HEK293 (cell line): ENCODE measurements at regions not wholly inside any gene's neighbourhood (a gene's known extent, or its start where the extent isn't known, plus 50 kb on each side); places are given as distances from the start of the nearest gene placed in this dataset.

Experiments
- CTCF ChIA-PET: fragments of 350-600 bp; formaldehyde crosslinking; extraction: SDS; loops from one replicate; lab custom pipeline; 2021; ENCODE audit warnings: antibody characterized with exemption; lab: Yijun Ruan, JAX
- POLR2A ChIA-PET: fragments of 300-600 bp; formaldehyde crosslinking; extraction: SDS; loops from one replicate; lab custom pipeline; 2020; ENCODE audit warnings: antibody characterized with exemption, inconsistent platforms; lab: Yijun Ruan, JAX
- H3K27ac ChIP-seq: fragments of 200-500 bp; sonication (Bioruptor generic); 2 replicates; pipeline ENCODE4 v1.5.1; 2014; ENCODE audit warnings: low read depth, low read length, control low read depth, inconsistent platforms; ENCODE audit errors: extremely low read depth
- H3K36me3 ChIP-seq, 2 experiments: fragments of 200-500 bp in 1 of 2; sonication (Bioruptor generic) in 1 of 2; 1 replicate in 1 of 2; 2 replicates in 1 of 2; pipeline ENCODE4 v1.5.1; 2014 to 2017; ENCODE audit warnings: inconsistent platforms in 2 of 2, low read length in 2 of 2; ENCODE audit not compliant: control insufficient read depth in 2 of 2, insufficient read depth in 1 of 2
- H3K4me1 ChIP-seq: fragments of 200-500 bp; sonication (Bioruptor generic); 2 replicates; pipeline ENCODE4 v1.5.1; 2014; ENCODE audit warnings: mild to moderate bottlenecking, low read length, inconsistent platforms; ENCODE audit not compliant: control insufficient read depth, insufficient read depth
- H3K4me3 ChIP-seq: 2 replicates; pipeline ENCODE4 v1.5.1; 2011; ENCODE audit warnings: low read depth, mild to moderate bottlenecking, control low read depth, low read length, moderate library complexity
- H3K9me3 ChIP-seq: fragments of 200-500 bp; sonication (Bioruptor generic); 2 replicates; pipeline ENCODE4 v1.5.1; 2014; ENCODE audit warnings: low read depth, low read length, inconsistent platforms; ENCODE audit not compliant: control insufficient read depth, insufficient read depth
- HOXC10 ChIP-seq: sonication (generic); formaldehyde crosslinking; IDR thresholded peaks from 2 replicates; pipeline ENCODE4 v1.8.1; 2023; ENCODE audit warnings: mild to moderate bottlenecking, missing genetic modification reagents
- KLF16 ChIP-seq: fragments of 450-650 bp; formaldehyde crosslinking; IDR thresholded peaks from 2 replicates; pipeline ENCODE4 v1.5.1; 2017; ENCODE audit warnings: missing biosample characterization, missing genetic modification characterization
- KLF7 ChIP-seq: fragments of 450-650 bp; formaldehyde crosslinking; IDR thresholded peaks from 2 replicates; pipeline ENCODE4 v1.5.1; 2016; ENCODE audit warnings: missing biosample characterization, missing genetic modification characterization, borderline replicate concordance
- SCRT1 ChIP-seq: fragments of 450-650 bp; formaldehyde crosslinking; IDR thresholded peaks from 2 replicates; pipeline ENCODE4 v1.5.1; 2016; ENCODE audit warnings: missing biosample characterization, missing genetic modification characterization, borderline replicate concordance
- SP2 ChIP-seq: fragments of 450-650 bp; formaldehyde crosslinking; IDR thresholded peaks from 2 replicates; pipeline ENCODE4 v1.5.1; 2016; ENCODE audit warnings: missing biosample characterization, missing genetic modification characterization
- TRIM28 ChIP-seq: IDR thresholded peaks from 2 replicates; pipeline ENCODE4 v1.6.1; 2011; ENCODE audit warnings: low read length, control low read depth, borderline replicate concordance
- ZBTB6 ChIP-seq: fragments of 450-650 bp; formaldehyde crosslinking; IDR thresholded peaks from 2 replicates; pipeline ENCODE4 v1.5.1; 2017; ENCODE audit warnings: missing biosample characterization, missing genetic modification characterization
- ZFP37 ChIP-seq: fragments of 450-650 bp; formaldehyde crosslinking; IDR thresholded peaks from 2 replicates; pipeline ENCODE4 v1.5.1; 2016; ENCODE audit warnings: missing biosample characterization, missing genetic modification characterization
- ZNF10 ChIP-seq: fragments of 450-650 bp; formaldehyde crosslinking; IDR thresholded peaks from 2 replicates; pipeline ENCODE4 v1.5.1; 2017; ENCODE audit warnings: missing biosample characterization, missing genetic modification characterization
- ZNF140 ChIP-seq: fragments of 450-650 bp; formaldehyde crosslinking; IDR thresholded peaks from 2 replicates; pipeline ENCODE4 v1.5.1; 2016; ENCODE audit warnings: missing biosample characterization, missing genetic modification characterization
- ZNF155 ChIP-seq: fragments of 450-650 bp; formaldehyde crosslinking; IDR thresholded peaks from 2 replicates; pipeline ENCODE4 v1.5.1; 2016; ENCODE audit warnings: missing biosample characterization, missing genetic modification characterization
- ZNF174 ChIP-seq: fragments of 450-650 bp; formaldehyde crosslinking; IDR thresholded peaks from 2 replicates; pipeline ENCODE4 v1.5.0; 2017; ENCODE audit warnings: missing biosample characterization, mild to moderate bottlenecking, missing genetic modification characterization
- ZNF2 ChIP-seq: fragments of 450-650 bp; formaldehyde crosslinking; IDR thresholded peaks from 2 replicates; pipeline ENCODE4 v1.5.1; 2016; ENCODE audit warnings: missing biosample characterization, missing genetic modification characterization
- ZNF23 ChIP-seq: fragments of 450-650 bp; formaldehyde crosslinking; IDR thresholded peaks from 2 replicates; pipeline ENCODE4 v1.5.1; 2016; ENCODE audit warnings: missing biosample characterization, missing genetic modification characterization, borderline replicate concordance
- ZNF274 ChIP-seq, 2 experiments: fragments of 200-500 bp in 1 of 2; fragments of 450-650 bp in 1 of 2; sonication (Bioruptor generic) in 1 of 2; formaldehyde crosslinking in 1 of 2; IDR thresholded peaks; 2 replicates each; pipeline versions ENCODE4 v1.5.1 to v1.6.1; 2014 to 2016; ENCODE audit warnings: borderline replicate concordance in 1 of 2, inconsistent platforms in 1 of 2, low read length in 1 of 2, missing biosample characterization in 1 of 2, missing genetic modification characterization in 1 of 2
- ZNF292 ChIP-seq: fragments of 450-650 bp; formaldehyde crosslinking; IDR thresholded peaks from 2 replicates; pipeline ENCODE4 v1.5.1; 2016; ENCODE audit warnings: low read depth, missing biosample characterization, missing genetic modification characterization, borderline replicate concordance
- ZNF311 ChIP-seq: fragments of 450-650 bp; formaldehyde crosslinking; IDR thresholded peaks from 2 replicates; pipeline ENCODE4 v1.5.1; 2017; ENCODE audit warnings: missing biosample characterization, missing genetic modification characterization, borderline replicate concordance
- ZNF335 ChIP-seq: fragments of 450-650 bp; formaldehyde crosslinking; conservative IDR thresholded peaks from 2 replicates; pipeline ENCODE4 v1.5.1; 2016; ENCODE audit warnings: missing biosample characterization, missing genetic modification characterization
- ZNF530 ChIP-seq: fragments of 450-650 bp; formaldehyde crosslinking; IDR thresholded peaks from 2 replicates; pipeline ENCODE4 v1.5.1; 2016; ENCODE audit warnings: low read depth, missing biosample characterization, missing genetic modification characterization
- ZNF548 ChIP-seq: fragments of 450-650 bp; formaldehyde crosslinking; IDR thresholded peaks from 2 replicates; pipeline ENCODE4 v1.5.1; 2016; ENCODE audit warnings: missing biosample characterization, missing genetic modification characterization
- ZNF658 ChIP-seq: fragments of 450-650 bp; formaldehyde crosslinking; IDR thresholded peaks from 2 replicates; pipeline ENCODE4; 2016; ENCODE audit warnings: missing biosample characterization, missing genetic modification characterization
- ZNF670 ChIP-seq: fragments of 450-650 bp; formaldehyde crosslinking; IDR thresholded peaks from 2 replicates; pipeline ENCODE4 v1.5.1; 2016; ENCODE audit warnings: missing biosample characterization, missing genetic modification characterization, low read depth
- ZSCAN30 ChIP-seq: fragments of 450-650 bp; IDR thresholded peaks from 2 replicates; pipeline ENCODE4 v1.5.1; 2018; ENCODE audit warnings: missing biosample characterization, mild to moderate bottlenecking, missing genetic modification characterization, moderate library complexity
- TF ChIP-seq, protein P1 (sequence below): fragments of 450-650 bp; formaldehyde crosslinking; IDR thresholded peaks from 2 replicates; pipeline ENCODE4 v1.5.1; 2017; ENCODE audit warnings: missing biosample characterization, missing genetic modification characterization
- TF ChIP-seq, protein P2 (sequence below): fragments of 450-650 bp; formaldehyde crosslinking; IDR thresholded peaks from 2 replicates; pipeline ENCODE4 v1.5.1; 2016; ENCODE audit warnings: missing biosample characterization, missing genetic modification characterization
- TF ChIP-seq, protein P3 (sequence below): fragments of 450-650 bp; IDR thresholded peaks from 2 replicates; pipeline ENCODE4 v1.5.1; 2018; ENCODE audit warnings: missing biosample characterization, mild to moderate bottlenecking, missing genetic modification characterization

GRCh38 chr2:172198361-172198760 is 95.7 kb upstream of the DLX2 start (continued):
- TF ChIP-seq ZBTB6 (tag by site-specific recombination), result no peak
- TF ChIP-seq ZNF23 (tag by site-specific recombination), result no peak
- TF ChIP-seq ZNF10 (tag by site-specific recombination), result no peak
- no peak for TF ChIP-seq TRIM28
- no peak for TF ChIP-seq ZNF174 (tag by site-specific recombination)
- no peak for TF ChIP-seq ZNF2 (tag by site-specific recombination)
- TF ChIP-seq KLF7 (tag by site-specific recombination), result no peak
- TF ChIP-seq, protein P1, sequence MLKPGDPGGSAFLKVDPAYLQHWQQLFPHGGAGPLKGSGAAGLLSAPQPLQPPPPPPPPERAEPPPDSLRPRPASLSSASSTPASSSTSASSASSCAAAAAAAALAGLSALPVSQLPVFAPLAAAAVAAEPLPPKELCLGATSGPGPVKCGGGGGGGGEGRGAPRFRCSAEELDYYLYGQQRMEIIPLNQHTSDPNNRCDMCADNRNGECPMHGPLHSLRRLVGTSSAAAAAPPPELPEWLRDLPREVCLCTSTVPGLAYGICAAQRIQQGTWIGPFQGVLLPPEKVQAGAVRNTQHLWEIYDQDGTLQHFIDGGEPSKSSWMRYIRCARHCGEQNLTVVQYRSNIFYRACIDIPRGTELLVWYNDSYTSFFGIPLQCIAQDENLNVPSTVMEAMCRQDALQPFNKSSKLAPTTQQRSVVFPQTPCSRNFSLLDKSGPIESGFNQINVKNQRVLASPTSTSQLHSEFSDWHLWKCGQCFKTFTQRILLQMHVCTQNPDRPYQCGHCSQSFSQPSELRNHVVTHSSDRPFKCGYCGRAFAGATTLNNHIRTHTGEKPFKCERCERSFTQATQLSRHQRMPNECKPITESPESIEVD (tag by site-specific recombination), result no peak
- no peak for TF ChIP-seq SCRT1
- TF ChIP-seq KLF16 (tag by site-specific recombination), result no peak
- no peak for TF ChIP-seq ZNF292
- TF ChIP-seq, all 188 proteins: peak for 0

DNA sequence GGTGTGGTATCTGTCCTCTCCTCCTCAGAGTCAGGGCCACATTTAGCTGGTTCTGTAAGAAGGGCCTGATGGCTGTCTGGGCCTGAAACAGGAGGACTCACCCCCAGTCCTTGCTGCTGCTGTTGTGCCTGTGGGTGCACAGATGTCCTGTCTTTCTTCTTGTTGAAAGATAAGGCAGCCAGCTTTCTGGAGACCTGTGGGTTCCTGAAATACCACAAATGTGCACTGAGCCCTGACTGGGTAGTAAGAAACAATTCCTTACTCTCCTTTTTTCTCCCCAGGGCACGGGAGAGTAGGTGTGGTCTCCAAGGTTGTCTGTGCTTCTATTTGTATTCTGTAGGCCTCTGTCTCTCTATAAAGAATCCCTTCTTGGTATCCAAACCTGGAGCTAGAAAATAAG is 96.2 kb upstream of the DLX2 start:
- H3K4me1 ChIP-seq, result no peaks in the 10 kb centered on the region
- no peak overlapping the region for H3K4me3 ChIP-seq
- TF ChIP-seq ZNF155 (tag by site-specific recombination), result no peak
- no peak for TF ChIP-seq ZNF670 (tag by site-specific recombination)
- no peak for TF ChIP-seq ZNF530 (tag by site-specific recombination)
- no peak for TF ChIP-seq ZSCAN30 (tag by site-specific recombination)
- TF ChIP-seq ZNF548, result no peak
- TF ChIP-seq ZNF274 (IDR thresholded peaks at IDR 0.05; ENCODE audit: low read length), result no peak
- no peak for TF ChIP-seq ZNF274 (tag by site-specific recombination; IDR thresholded peaks at IDR 0.05; ENCODE audit: borderline replicate concordance)
- TF ChIP-seq ZNF311, result no peak
- TF ChIP-seq, protein P2, sequence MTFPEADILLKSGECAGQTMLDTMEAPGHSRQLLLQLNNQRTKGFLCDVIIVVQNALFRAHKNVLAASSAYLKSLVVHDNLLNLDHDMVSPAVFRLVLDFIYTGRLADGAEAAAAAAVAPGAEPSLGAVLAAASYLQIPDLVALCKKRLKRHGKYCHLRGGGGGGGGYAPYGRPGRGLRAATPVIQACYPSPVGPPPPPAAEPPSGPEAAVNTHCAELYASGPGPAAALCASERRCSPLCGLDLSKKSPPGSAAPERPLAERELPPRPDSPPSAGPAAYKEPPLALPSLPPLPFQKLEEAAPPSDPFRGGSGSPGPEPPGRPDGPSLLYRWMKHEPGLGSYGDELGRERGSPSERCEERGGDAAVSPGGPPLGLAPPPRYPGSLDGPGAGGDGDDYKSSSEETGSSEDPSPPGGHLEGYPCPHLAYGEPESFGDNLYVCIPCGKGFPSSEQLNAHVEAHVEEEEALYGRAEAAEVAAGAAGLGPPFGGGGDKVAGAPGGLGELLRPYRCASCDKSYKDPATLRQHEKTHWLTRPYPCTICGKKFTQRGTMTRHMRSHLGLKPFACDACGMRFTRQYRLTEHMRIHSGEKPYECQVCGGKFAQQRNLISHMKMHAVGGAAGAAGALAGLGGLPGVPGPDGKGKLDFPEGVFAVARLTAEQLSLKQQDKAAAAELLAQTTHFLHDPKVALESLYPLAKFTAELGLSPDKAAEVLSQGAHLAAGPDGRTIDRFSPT (tag by site-specific recombination), result no peak
- TF ChIP-seq ZNF335, result no peak
- TF ChIP-seq, protein P3, sequence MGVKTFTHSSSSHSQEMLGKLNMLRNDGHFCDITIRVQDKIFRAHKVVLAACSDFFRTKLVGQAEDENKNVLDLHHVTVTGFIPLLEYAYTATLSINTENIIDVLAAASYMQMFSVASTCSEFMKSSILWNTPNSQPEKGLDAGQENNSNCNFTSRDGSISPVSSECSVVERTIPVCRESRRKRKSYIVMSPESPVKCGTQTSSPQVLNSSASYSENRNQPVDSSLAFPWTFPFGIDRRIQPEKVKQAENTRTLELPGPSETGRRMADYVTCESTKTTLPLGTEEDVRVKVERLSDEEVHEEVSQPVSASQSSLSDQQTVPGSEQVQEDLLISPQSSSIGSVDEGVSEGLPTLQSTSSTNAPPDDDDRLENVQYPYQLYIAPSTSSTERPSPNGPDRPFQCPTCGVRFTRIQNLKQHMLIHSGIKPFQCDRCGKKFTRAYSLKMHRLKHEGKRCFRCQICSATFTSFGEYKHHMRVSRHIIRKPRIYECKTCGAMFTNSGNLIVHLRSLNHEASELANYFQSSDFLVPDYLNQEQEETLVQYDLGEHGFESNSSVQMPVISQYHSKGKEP (tag by site-specific recombination), result no peak
- TF ChIP-seq ZNF658, result no peak
- no peak for TF ChIP-seq HOXC10 (CRISPR knock-in tag)
- TF ChIP-seq ZFP37 (tag by site-specific recombination), result no peak
- TF ChIP-seq ZNF140 (tag by site-specific recombination), result no peak
- no peak for TF ChIP-seq SP2 (tag by site-specific recombination)
- H3K9me3 ChIP-seq, result no peaks in the 10 kb centered on the region
- CTCF ChIA-PET, result interaction anchor here (1.1 kb wide), 1 partner anchor 263 kb away, joined by 4 read pairs; no protein-coding TSS in a partner anchor
- POLR2A ChIA-PET, result no interaction called here
- no peak overlapping the region for H3K27ac ChIP-seq
- no peaks in the 10 kb centered on the region for H3K36me3 ChIP-seq
